DOHH2 (cell line): ENCODE measurements at regions not wholly inside any gene's neighbourhood (a gene's known extent, or its start where the extent isn't known, plus 50 kb on each side); places are given as distances from the start of the nearest gene placed in this dataset.
"Not testable (repeated sequence)": the region's sequence is repeated elsewhere in the genome, so short reads cannot be mapped to it uniquely, and the experiment has no call there.

Experiments
- H3F3A ChIP-seq: fragments of 200-600 bp; sonication (generic), shearing (Covaris generic); 2 replicates; pipeline ENCODE4 v1.6.0; 2016; ENCODE audit warnings: antibody characterized with exemption, mild to moderate bottlenecking; ENCODE audit not compliant: control insufficient read depth, insufficient read depth
- H3K27ac ChIP-seq: fragments of 200-600 bp; sonication (generic); 2 replicates; pipeline ENCODE4 v1.5.1; 2014; ENCODE audit warnings: low read depth, mild to moderate bottlenecking, low read length, moderate library complexity
- H3K27me3 ChIP-seq: fragments of 200-600 bp; sonication (generic); 2 replicates; pipeline ENCODE4 v1.6.1; 2014; ENCODE audit warnings: mild to moderate bottlenecking, low read length, mixed read lengths; ENCODE audit not compliant: control insufficient read depth
- H3K36me3 ChIP-seq: fragments of 200-600 bp; sonication (generic); 2 replicates; pipeline ENCODE4 v1.6.1; 2014; ENCODE audit warnings: mild to moderate bottlenecking, low read length, moderate library complexity, mixed read lengths; ENCODE audit not compliant: control insufficient read depth
- H3K4me1 ChIP-seq: fragments of 200-600 bp; sonication (generic); 2 replicates; pipeline ENCODE4 v1.6.1; 2014; ENCODE audit warnings: mild to moderate bottlenecking, low read length, mixed read lengths; ENCODE audit not compliant: control insufficient read depth
- H3K4me2 ChIP-seq: fragments of 200-600 bp; sonication (generic); 2 replicates; pipeline ENCODE4 v1.6.0; 2014; ENCODE audit warnings: mild to moderate bottlenecking, low read length, moderate library complexity
- H3K4me3 ChIP-seq: fragments of 200-600 bp; sonication (generic); 2 replicates; pipeline ENCODE4 v1.5.1; 2014; ENCODE audit warnings: mild to moderate bottlenecking, low read length, mixed read lengths
- H3K79me2 ChIP-seq: fragments of 200-600 bp; sonication (generic); 2 replicates; pipeline ENCODE4 v1.6.1; 2014; ENCODE audit warnings: mild to moderate bottlenecking, low read length, mixed read lengths; ENCODE audit not compliant: control insufficient read depth
- H3K9me2 ChIP-seq: fragments of 200-600 bp; sonication (generic); replicated peaks from 2 replicates; pipeline ENCODE4 v1.6.1; 2014; ENCODE audit warnings: mild to moderate bottlenecking, low read length, mixed read lengths; ENCODE audit not compliant: control insufficient read depth
- H3K9me3 ChIP-seq: fragments of 200-600 bp; sonication (generic); 2 replicates; pipeline ENCODE4 v1.6.1; 2014; ENCODE audit warnings: antibody characterized with exemption, low read length, mixed read lengths; ENCODE audit not compliant: control insufficient read depth, insufficient read depth
- H4K20me1 ChIP-seq: fragments of 200-600 bp; sonication (generic); 2 replicates; pipeline ENCODE4 v1.6.0; 2014; ENCODE audit warnings: low read depth, mild to moderate bottlenecking, antibody characterized with exemption, low read length, moderate library complexity; ENCODE audit not compliant: control insufficient read depth, insufficient read depth
- EZH2phosphoT487 ChIP-seq: fragments of 200-600 bp; sonication (generic); IDR thresholded peaks from 2 replicates; pipeline ENCODE4 v1.6.1; 2017; ENCODE audit warnings: borderline replicate concordance, mild to moderate bottlenecking, antibody characterized with exemption, low read length, moderate library complexity, mixed read lengths
- TF ChIP-seq, protein P1 (sequence below): fragments of 200-600 bp; sonication (generic); IDR thresholded peaks from one replicate; pipeline ENCODE4 v1.5.1; 2014; ENCODE audit warnings: antibody characterized with exemption, mild to moderate bottlenecking, low read depth, low read length; ENCODE audit not compliant: poor library complexity, severe bottlenecking

DNA sequence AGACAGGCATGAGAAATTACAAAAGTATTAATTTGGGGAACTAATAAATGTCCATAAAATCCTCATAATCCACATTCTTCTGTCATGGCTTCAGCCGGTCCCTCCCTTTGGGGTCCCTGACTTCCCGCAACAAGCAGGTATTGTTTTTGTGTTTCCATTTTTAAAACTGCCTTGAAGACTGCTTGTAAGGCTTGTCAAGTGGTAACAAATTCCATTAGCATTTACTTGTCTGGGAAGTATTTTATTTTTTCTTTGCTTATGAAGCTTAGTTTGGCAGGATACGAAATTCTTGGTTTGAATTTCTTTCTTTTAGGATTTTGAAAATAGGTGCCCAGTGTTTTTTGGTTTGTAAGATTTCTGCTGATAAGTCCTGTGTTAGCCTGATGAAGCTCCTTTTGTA lies 65.3 kb upstream of the LRFN5 start:
- no peaks in the 10 kb centered on the region for H3K4me1 ChIP-seq
- H3K9me2 ChIP-seq, result no peaks in the 10 kb centered on the region
- H3K36me3 ChIP-seq, result no peaks in the 10 kb centered on the region
- H3K27me3 ChIP-seq, result no peaks in the 10 kb centered on the region
- TF ChIP-seq EZH2phosphoT487, result no peak
- TF ChIP-seq, protein P1, sequence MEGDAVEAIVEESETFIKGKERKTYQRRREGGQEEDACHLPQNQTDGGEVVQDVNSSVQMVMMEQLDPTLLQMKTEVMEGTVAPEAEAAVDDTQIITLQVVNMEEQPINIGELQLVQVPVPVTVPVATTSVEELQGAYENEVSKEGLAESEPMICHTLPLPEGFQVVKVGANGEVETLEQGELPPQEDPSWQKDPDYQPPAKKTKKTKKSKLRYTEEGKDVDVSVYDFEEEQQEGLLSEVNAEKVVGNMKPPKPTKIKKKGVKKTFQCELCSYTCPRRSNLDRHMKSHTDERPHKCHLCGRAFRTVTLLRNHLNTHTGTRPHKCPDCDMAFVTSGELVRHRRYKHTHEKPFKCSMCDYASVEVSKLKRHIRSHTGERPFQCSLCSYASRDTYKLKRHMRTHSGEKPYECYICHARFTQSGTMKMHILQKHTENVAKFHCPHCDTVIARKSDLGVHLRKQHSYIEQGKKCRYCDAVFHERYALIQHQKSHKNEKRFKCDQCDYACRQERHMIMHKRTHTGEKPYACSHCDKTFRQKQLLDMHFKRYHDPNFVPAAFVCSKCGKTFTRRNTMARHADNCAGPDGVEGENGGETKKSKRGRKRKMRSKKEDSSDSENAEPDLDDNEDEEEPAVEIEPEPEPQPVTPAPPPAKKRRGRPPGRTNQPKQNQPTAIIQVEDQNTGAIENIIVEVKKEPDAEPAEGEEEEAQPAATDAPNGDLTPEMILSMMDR, result no peak
- no peak overlapping the region for H3K27ac ChIP-seq
- H4K20me1 ChIP-seq, result no peaks in the 10 kb centered on the region
- H3K9me3 ChIP-seq, result no peaks in the 10 kb centered on the region
- no peak overlapping the region for H3K4me3 ChIP-seq
- no peaks in the 10 kb centered on the region for H3K79me2 ChIP-seq
- H3F3A ChIP-seq, result no peaks in the 10 kb centered on the region
- no peak overlapping the region for H3K4me2 ChIP-seq

DNA sequence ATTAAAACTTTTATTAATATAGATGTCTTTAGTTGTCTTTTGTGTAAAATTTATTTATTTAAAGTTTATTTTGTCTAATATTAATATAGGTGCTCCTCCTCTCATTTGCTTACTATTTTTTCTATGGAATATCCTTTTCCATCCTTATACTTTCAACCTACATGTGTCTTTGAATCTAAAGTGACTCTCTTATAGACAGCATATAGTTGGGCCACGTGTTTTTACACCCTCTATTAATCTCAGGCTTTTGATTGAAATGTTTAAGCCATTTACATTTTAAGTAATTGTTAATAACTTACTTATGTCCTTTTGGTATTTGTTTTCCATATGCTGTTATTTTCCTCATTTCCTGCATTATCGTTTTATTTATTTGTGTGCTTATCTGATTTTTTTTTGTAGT lies 74.4 kb upstream of the LRFN5 start:
- no peaks in the 10 kb centered on the region for H3K36me3 ChIP-seq
- no peaks in the 10 kb centered on the region for H4K20me1 ChIP-seq
- no peaks in the 10 kb centered on the region for H3K9me2 ChIP-seq
- H3K27ac ChIP-seq, result no peak overlapping the region
- H3K79me2 ChIP-seq, result no peaks in the 10 kb centered on the region
- no peaks in the 10 kb centered on the region for H3K27me3 ChIP-seq
- H3K4me2 ChIP-seq, result no peak overlapping the region
- TF ChIP-seq EZH2phosphoT487, result no peak
- TF ChIP-seq, protein P1, result no peak
- H3K4me1 ChIP-seq, result no peaks in the 10 kb centered on the region
- no peak overlapping the region for H3K4me3 ChIP-seq
- H3F3A ChIP-seq, result no peaks in the 10 kb centered on the region
- no peaks in the 10 kb centered on the region for H3K9me3 ChIP-seq

DNA sequence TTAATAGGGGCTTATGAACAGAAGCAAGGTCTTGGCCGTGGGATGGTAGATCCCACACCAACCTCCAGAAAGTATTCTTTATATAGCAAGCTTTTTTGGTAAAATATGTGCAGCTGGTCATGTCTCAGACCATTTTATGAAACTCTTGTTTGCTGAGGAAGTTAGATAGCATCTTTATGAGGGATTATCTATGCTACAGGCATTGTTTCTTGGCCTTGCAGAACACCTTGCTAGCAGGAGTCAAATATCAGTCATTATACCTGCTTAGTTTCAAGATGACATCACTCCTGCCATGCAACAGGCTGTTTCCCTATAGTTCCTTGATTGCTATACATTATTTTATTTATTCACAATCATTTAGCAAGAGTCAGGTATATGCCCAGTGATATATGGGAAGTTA lies 84.8 kb upstream of the LRFN5 start:
- no peak overlapping the region for H3K4me2 ChIP-seq
- no peaks in the 10 kb centered on the region for H3K36me3 ChIP-seq
- H3K4me1 ChIP-seq, result no peaks in the 10 kb centered on the region
- H3K79me2 ChIP-seq, result no peaks in the 10 kb centered on the region
- no peaks in the 10 kb centered on the region for H3F3A ChIP-seq
- no peaks in the 10 kb centered on the region for H3K9me2 ChIP-seq
- no peak overlapping the region for H3K4me3 ChIP-seq
- H3K9me3 ChIP-seq, result no peaks in the 10 kb centered on the region
- TF ChIP-seq EZH2phosphoT487, result no peak
- TF ChIP-seq, protein P1, result no peak
- no peaks in the 10 kb centered on the region for H4K20me1 ChIP-seq
- no peaks in the 10 kb centered on the region for H3K27me3 ChIP-seq
- no peak overlapping the region for H3K27ac ChIP-seq

DNA sequence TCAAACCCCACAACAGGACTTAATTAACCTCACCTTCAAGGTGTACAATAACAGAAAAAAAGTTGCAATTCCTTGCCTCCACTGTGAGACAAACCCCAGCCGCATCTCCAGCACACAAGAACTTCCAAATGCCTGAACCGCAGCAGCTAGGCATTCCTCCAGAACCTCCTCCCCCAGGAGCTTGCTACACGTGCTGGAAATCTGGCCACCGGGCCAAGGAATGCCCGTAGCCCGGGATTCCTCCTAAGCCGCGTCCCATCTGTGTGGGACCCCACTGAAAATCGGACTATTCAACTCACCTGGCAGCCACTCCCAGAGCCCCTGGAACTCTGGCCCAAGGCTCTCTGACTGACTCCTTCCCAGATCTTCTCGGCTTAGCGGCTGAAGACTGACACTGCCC lies 88.6 kb upstream of the LRFN5 start:
- not testable (repeated sequence) for H3K27ac ChIP-seq, H3K27me3 ChIP-seq, H3K4me3 ChIP-seq, H4K20me1 ChIP-seq, H3K4me1 ChIP-seq, H3K79me2 ChIP-seq, H3K36me3 ChIP-seq, H3K9me3 ChIP-seq, H3K9me2 ChIP-seq, H3F3A ChIP-seq, H3K4me2 ChIP-seq
